GM12878 (cell line): ENCODE measurements at regions not wholly inside any gene's neighbourhood (a gene's known extent, or its start where the extent isn't known, plus 50 kb on each side); places are given as distances from the start of the nearest gene placed in this dataset.

Experiments
- ATAC-seq: fragments of 200-7000 bp; cut with Tn5 transposase; 3 replicates; pipeline ENCODE4 v1.9.1; 2020; ENCODE audit warnings: mild to moderate bottlenecking, moderate library complexity
- BruUV-seq: library from RNA; stranded (reverse); fragments of 400-500 nt; replicated peaks from 2 replicates; lab custom pipeline; 2021; lab: Mats Ljungman, UMichigan
- CTCF ChIA-PET: fragments of 300-600 bp; sonication (Branson Sonifier 250); formaldehyde crosslinking; extraction: SDS; loops from one replicate; lab custom pipeline; 2021; ENCODE audit warnings: inconsistent platforms; lab: Yijun Ruan, JAX
- POLR2A ChIA-PET: fragments of 350-600 bp; formaldehyde crosslinking; extraction: SDS; loops from one replicate; lab custom pipeline; 2021; ENCODE audit warnings: inconsistent platforms; lab: Charles Lee
- RAD21 ChIA-PET: fragments of 300-600 bp; sonication (Branson Sonifier 250); formaldehyde crosslinking; loops from one replicate; lab custom pipeline; 2023; ENCODE audit warnings: antibody characterized with exemption; ENCODE audit not compliant: unreplicated experiment; lab: Charles Lee
- SMC1A ChIA-PET: fragments of 300-600 bp; sonication (Branson Sonifier 250); formaldehyde crosslinking; loops from one replicate; lab custom pipeline; 2023; ENCODE audit not compliant: unreplicated experiment, uncharacterized antibody; lab: Charles Lee
- DNase-seq: peaks from one replicate; pipeline ENCODE4 v3.0.0-alpha.2; 2011; ENCODE audit warnings: low read depth, low spot score
- FAIRE-seq: peaks from 3 replicates; lab custom pipeline; 2011; peaks lifted over from hg19 to GRCh38; lab: Jason Lieb, UNC
- H2AFZ ChIP-seq: 2 replicates; pipeline ENCODE4 v1.6.0; 2011; ENCODE audit warnings: low read depth, low read length, control low read depth; ENCODE audit not compliant: control insufficient read depth
- H3K27ac ChIP-seq: 2 replicates; pipeline ENCODE4 v1.5.1; 2011; ENCODE audit warnings: control low read depth; ENCODE audit not compliant: control insufficient read depth, insufficient read depth
- H3K27me3 ChIP-seq, 2 experiments: replicated peaks in 1 of 2; 2 replicates each; pipeline versions ENCODE4 v1.6.0 to v1.6.1; 2011; ENCODE audit warnings: low read length in 1 of 2; ENCODE audit not compliant: control insufficient read depth in 2 of 2, insufficient read depth in 2 of 2
- H3K36me3 ChIP-seq, 2 experiments: 2 replicates each; pipeline ENCODE4 v1.5.1; 2011; ENCODE audit warnings: low read length in 1 of 2; ENCODE audit not compliant: control insufficient read depth in 2 of 2, insufficient read depth in 2 of 2
- H3K4me1 ChIP-seq: 2 replicates; pipeline ENCODE4 v1.6.1; 2011; ENCODE audit warnings: mild to moderate bottlenecking, low read length, moderate library complexity, mixed read lengths; ENCODE audit not compliant: control insufficient read depth, insufficient read depth
- H3K4me2 ChIP-seq: 2 replicates; pipeline ENCODE4 v1.6.0; 2011; ENCODE audit warnings: control low read depth; ENCODE audit not compliant: control insufficient read depth, insufficient read depth
- H3K4me3 ChIP-seq: fragments of 200-600 bp; sonication (generic); 2 replicates; pipeline ENCODE4 v1.5.1; 2016
- H3K79me2 ChIP-seq: 2 replicates; pipeline ENCODE4 v1.6.0; 2011; ENCODE audit warnings: low read length; ENCODE audit not compliant: control insufficient read depth, insufficient read depth
- H3K9ac ChIP-seq: 2 replicates; pipeline ENCODE4 v1.8.0; 2011; ENCODE audit warnings: low read length, control low read depth, mixed read lengths; ENCODE audit not compliant: control insufficient read depth, insufficient read depth
- H3K9me3 ChIP-seq: replicated peaks from 3 replicates; pipeline ENCODE4 v1.5.1; 2011; ENCODE audit warnings: mild to moderate bottlenecking, low read length; ENCODE audit not compliant: control insufficient read depth, insufficient read depth
- H4K20me1 ChIP-seq: 2 replicates; pipeline ENCODE4 v1.6.0; 2011; ENCODE audit not compliant: control insufficient read depth, insufficient read depth
- BACH1 ChIP-seq: fragments of 450-650 bp; IDR thresholded peaks from 2 replicates; pipeline ENCODE4 v1.6.1; 2017; ENCODE audit warnings: mild to moderate bottlenecking, borderline replicate concordance
- BHLHE40 ChIP-seq, 2 experiments: fragments of 450-650 bp in 1 of 2; IDR thresholded peaks; 2 replicates each; pipeline ENCODE4 v1.6.1; 2011 to 2017; ENCODE audit warnings: low read depth in 2 of 2, borderline replicate concordance in 1 of 2, improper control_type of control experiment in 1 of 2, low read length in 1 of 2, mild to moderate bottlenecking in 1 of 2
- CHD2 ChIP-seq: IDR thresholded peaks from 2 replicates; pipeline ENCODE4 v1.6.1; 2011; ENCODE audit warnings: low read depth, low read length, improper control_type of control experiment, borderline replicate concordance
- CREB1 ChIP-seq: IDR thresholded peaks from 2 replicates; pipeline ENCODE4 v1.6.1; 2012; ENCODE audit warnings: low read depth, mild to moderate bottlenecking, inconsistent platforms
- MAX ChIP-seq: IDR thresholded peaks from 2 replicates; pipeline ENCODE4 v1.6.1; 2012; ENCODE audit warnings: low read depth, low read length, improper control_type of control experiment
- MEF2A ChIP-seq: IDR thresholded peaks from 2 replicates; pipeline ENCODE4 v1.6.1; 2011; ENCODE audit warnings: low read depth, mild to moderate bottlenecking, low read length, moderate library complexity; ENCODE audit not compliant: insufficient read depth
- MEF2B ChIP-seq: fragments of 450-650 bp; IDR thresholded peaks from 2 replicates; pipeline ENCODE4 v1.6.1; 2018; ENCODE audit warnings: mild to moderate bottlenecking, moderate library complexity; ENCODE audit not compliant: partially characterized antibody, poor library complexity, severe bottlenecking
- MYC ChIP-seq: IDR thresholded peaks from 2 replicates; pipeline ENCODE4 v1.6.1; 2011; ENCODE audit warnings: mild to moderate bottlenecking, low read length, moderate library complexity, inconsistent platforms; ENCODE audit not compliant: insufficient read depth, insufficient replicate concordance, insufficient read length, severe bottlenecking
- POLR2AphosphoS5 ChIP-seq: IDR thresholded peaks from 2 replicates; pipeline ENCODE4 v1.6.1; 2011; ENCODE audit warnings: mild to moderate bottlenecking, low read length, inconsistent platforms
- RAD51 ChIP-seq: fragments of 450-650 bp; IDR thresholded peaks from 2 replicates; pipeline ENCODE4 v1.6.1; 2016; ENCODE audit warnings: moderate library complexity, mild to moderate bottlenecking, inconsistent platforms
- RUNX3 ChIP-seq: IDR thresholded peaks from 2 replicates; pipeline ENCODE4 v1.6.1; 2012; ENCODE audit warnings: low read length, inconsistent platforms
- SPI1 ChIP-seq: IDR thresholded peaks from 2 replicates; pipeline ENCODE4 v1.6.1; 2011; ENCODE audit warnings: low read depth, mild to moderate bottlenecking, low read length, moderate library complexity, borderline replicate concordance; ENCODE audit not compliant: insufficient read depth
- STAT3 ChIP-seq: IDR thresholded peaks from 2 replicates; pipeline ENCODE4 v1.6.1; 2011; ENCODE audit warnings: low read depth, low read length, improper control_type of control experiment
- WGBS: methylation state at CpG from one replicate; pipeline ENCODE4 v1.1.6; 2016; ENCODE audit warnings: low lambda C conversion rate; ENCODE audit not compliant: insufficient replicate concordance, insufficient coverage; ENCODE audit errors: missing lambda C conversion rate; 5-methylcytosine and 5-hydroxymethylcytosine counted together
- in situ Hi-C: fragments of 300-500 bp; cut with MboI; formaldehyde crosslinking; loops from 9 replicates; pipeline ENCODE4 v1.14.3; 2018; ENCODE audit warnings: mixed read lengths
- intact Hi-C: fragments of 100-400 bp; cut with micrococcal nuclease; formaldehyde crosslinking; loops from one replicate; pipeline ENCODE4 v1.14.2; 2022; ENCODE audit not compliant: unreplicated experiment

- no peak overlapping the region for H3K4me3 ChIP-seq
- no peaks in the 10 kb centered on the region for H4K20me1 ChIP-seq
- peaks cover 5% of the 10 kb centered on the region for H3K4me1 ChIP-seq
- H3K4me2 ChIP-seq = peak overlapping the region; percentile 32; the same call in 1 of the 2 replicates
- in situ Hi-C loops (no loop called here), intact Hi-C loops (no loop called here)
- ATAC-seq (no peak), FAIRE-seq (no peak), DNase-seq (no peak)
- H3K9ac ChIP-seq = no peak overlapping the region
- ChIA-PET POLR2A (interaction anchor here (0.6 kb wide), 1 partner anchor 90 kb away, joined by 3 read pairs; no protein-coding TSS in a partner anchor), RAD21 (interaction anchor here (0.6 kb wide), 1 partner anchor 10 kb away, joined by 3 read pairs; no protein-coding TSS in a partner anchor), CTCF (interaction anchor here (0.7 kb wide), 1 partner anchor 19 kb away, joined by 3 read pairs; no protein-coding TSS in a partner anchor), SMC1A (interaction anchor here (0.7 to 0.9 kb wide), 3 partner anchors 10 to 158 kb away, joined by 3 to 4 read pairs (median 4); no protein-coding TSS in a partner anchor)
- H2AFZ ChIP-seq = no peak overlapping the region
- BruUV-seq = no TSS peak
- H3K36me3 ChIP-seq = no peaks in the 10 kb centered on the region
- H3K27ac ChIP-seq = no peak overlapping the region
- TF ChIP-seq MEF2A (0 out of 2 replicates have a peak, but pooled peaks have one; percentile 28), MEF2B (peak; percentile 46), MYC (no peak)
- H3K9me3 ChIP-seq = no peaks in the 10 kb centered on the region
- H3K27me3 ChIP-seq = no peaks in the 10 kb centered on the region
- WGBS = 16% methylated on average over 6 of the region's 6 CpGs
- no peaks in the 10 kb centered on the region for H3K79me2 ChIP-seq
These were observed 277.7 kb downstream of the VRK1 start for GRCh38 chr14:97074856-97075255.

GRCh38 chr14:97077253-97077653 is 280.1 kb downstream of the VRK1 start:
- Histone ChIP-seq H3K4me1 (peaks cover 5% of the 10 kb centered on the region), H3K4me3 (no peak overlapping the region), H3K4me2 (peak overlapping the region; percentile 46), H3K9me3 (no peaks in the 10 kb centered on the region), H2AFZ (no peak overlapping the region), H3K9ac (no peak overlapping the region), H4K20me1 (no peaks in the 10 kb centered on the region), H3K27me3 (no peaks in the 10 kb centered on the region), H3K79me2 (no peaks in the 10 kb centered on the region), H3K36me3 (no peaks in the 10 kb centered on the region), H3K27ac (no peak overlapping the region)
- FAIRE-seq (no peak), ATAC-seq (peak; percentile 75), DNase-seq (peak; percentile 30)
- ChIA-PET CTCF (no interaction called here), SMC1A (interaction anchor here (1.1 kb wide), 1 partner anchor 12 kb away, joined by 3 read pairs; no protein-coding TSS in a partner anchor), POLR2A (interaction anchor here (0.6 kb wide), 1 partner anchor 305 kb away, joined by 3 read pairs; no protein-coding TSS in a partner anchor), RAD21 (interaction anchor here (1.5 kb wide), 1 partner anchor 23 kb away, joined by 3 read pairs; no protein-coding TSS in a partner anchor)
- in situ Hi-C loops = no loop called here
- intact Hi-C loops = no loop called here
- 33% methylated on average over 8 of the region's 8 CpGs for WGBS
- no TSS peak for BruUV-seq
- TF ChIP-seq POLR2AphosphoS5 (no peak), CHD2 (no peak), RUNX3 (peak; percentile 73), RAD51 (no peak), MAX (no peak), BHLHE40 (IDR thresholded peaks at IDR 0.05; ENCODE audit: borderline replicate concordance in 1 of 2, low read depth in 2 of 2, low read length in 1 of 2) (peak in 1 of 2 experiments; percentile 17; a peak in 1 of 4 replicates), BACH1 (peak; percentile 67; the same call in 1 of the 2 replicates), SPI1 (peak; percentile 74; the same call in 1 of the 2 replicates), CREB1 (0 out of 2 replicates have a peak, but pooled peaks have one; percentile 23), STAT3 (no peak)
